ENCODE measurements at regions not wholly inside any gene's neighbourhood (a gene's known extent, or its start where the extent isn't known, plus 50 kb on each side); places are given as distances from the start of the nearest gene placed in this dataset.
A peak's percentile ranks its signal among the peaks of the same experiment; 100 is the strongest.
"Not testable (repeated sequence)": the region's sequence is repeated elsewhere in the genome, so short reads cannot be mapped to it uniquely, and the experiment has no call there.

DNA sequence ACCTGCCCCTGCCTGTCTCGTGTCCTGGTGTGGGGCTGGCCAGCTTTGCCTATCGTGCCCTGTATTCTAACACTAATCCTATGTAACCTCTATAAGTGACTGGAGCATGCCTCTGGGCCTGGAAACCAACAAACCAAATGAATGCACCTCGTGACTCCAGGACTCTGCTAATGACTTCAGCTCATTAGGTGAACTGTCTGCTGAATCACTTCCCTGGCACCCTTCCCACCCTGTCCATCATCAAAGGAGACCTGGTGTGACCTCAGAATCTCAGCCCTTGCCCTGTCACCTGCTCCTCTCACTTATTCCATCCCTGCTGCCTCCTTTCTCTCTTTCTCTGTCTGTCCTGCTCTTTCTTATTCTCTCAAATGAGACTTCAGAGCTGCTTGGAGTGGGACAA lies 322.4 kb downstream of the CBLN1 start:
- H3K27ac ChIP-seq = peak overlapping the region; percentile 48
- TF ChIP-seq, protein P1, sequence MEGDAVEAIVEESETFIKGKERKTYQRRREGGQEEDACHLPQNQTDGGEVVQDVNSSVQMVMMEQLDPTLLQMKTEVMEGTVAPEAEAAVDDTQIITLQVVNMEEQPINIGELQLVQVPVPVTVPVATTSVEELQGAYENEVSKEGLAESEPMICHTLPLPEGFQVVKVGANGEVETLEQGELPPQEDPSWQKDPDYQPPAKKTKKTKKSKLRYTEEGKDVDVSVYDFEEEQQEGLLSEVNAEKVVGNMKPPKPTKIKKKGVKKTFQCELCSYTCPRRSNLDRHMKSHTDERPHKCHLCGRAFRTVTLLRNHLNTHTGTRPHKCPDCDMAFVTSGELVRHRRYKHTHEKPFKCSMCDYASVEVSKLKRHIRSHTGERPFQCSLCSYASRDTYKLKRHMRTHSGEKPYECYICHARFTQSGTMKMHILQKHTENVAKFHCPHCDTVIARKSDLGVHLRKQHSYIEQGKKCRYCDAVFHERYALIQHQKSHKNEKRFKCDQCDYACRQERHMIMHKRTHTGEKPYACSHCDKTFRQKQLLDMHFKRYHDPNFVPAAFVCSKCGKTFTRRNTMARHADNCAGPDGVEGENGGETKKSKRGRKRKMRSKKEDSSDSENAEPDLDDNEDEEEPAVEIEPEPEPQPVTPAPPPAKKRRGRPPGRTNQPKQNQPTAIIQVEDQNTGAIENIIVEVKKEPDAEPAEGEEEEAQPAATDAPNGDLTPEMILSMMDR (IDR thresholded peaks at IDR 0.05; ENCODE audit: low read depth, low read length) = no peak
- H3K27me3 ChIP-seq = no peaks in the 10 kb centered on the region

DNA sequence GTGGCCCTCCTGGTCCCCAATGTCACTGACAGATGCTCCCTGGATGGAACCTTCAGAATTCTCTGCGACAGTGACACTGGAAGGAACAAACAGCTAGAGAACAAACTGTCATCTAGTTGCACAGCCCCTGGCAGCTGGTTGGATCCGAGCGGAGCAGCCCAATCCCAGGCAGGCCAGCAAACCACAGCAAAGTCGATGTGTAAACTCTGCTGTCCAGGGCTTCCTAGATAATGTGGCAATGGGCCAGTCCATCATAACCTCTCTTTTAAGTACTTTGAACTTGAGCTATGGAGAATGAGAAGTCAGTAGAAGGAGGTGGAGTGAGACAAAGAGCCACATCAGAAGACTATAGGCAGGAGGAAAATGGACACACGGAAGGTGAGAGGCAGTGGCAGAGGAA lies 323.0 kb downstream of the CBLN1 start:
- Histone ChIP-seq H3K27me3 (no peaks in the 10 kb centered on the region), H3K9me3 (ENCODE audit: low read depth) (no peaks in the 10 kb centered on the region), H3K4me1 (ENCODE audit: low read depth) (peaks cover 50% of the 10 kb centered on the region), H3K36me3 (no peaks in the 10 kb centered on the region), H3K27ac (no peak overlapping the region), H3K4me3 (no peak overlapping the region)
- DNase-seq (ENCODE audit: low read depth in 1 of 2, low spot score in 1 of 2) = no peak
- TF ChIP-seq, protein P1 (IDR thresholded peaks at IDR 0.05; ENCODE audit: low read depth, low read length) = no peak

More for the DNA sequence above, 322.4 kb downstream of the CBLN1 start:
- peak in 1 of 2 donors; percentile 17 for DNase-seq (ENCODE audit: low read depth in 1 of 2, low spot score in 1 of 2)
- Histone ChIP-seq H3K9me3 (ENCODE audit: low read depth) (no peaks in the 10 kb centered on the region), H3K36me3 (no peaks in the 10 kb centered on the region), H3K4me1 (ENCODE audit: low read depth) (peaks cover 56% of the 10 kb centered on the region), H3K4me3 (no peak overlapping the region)

DNA sequence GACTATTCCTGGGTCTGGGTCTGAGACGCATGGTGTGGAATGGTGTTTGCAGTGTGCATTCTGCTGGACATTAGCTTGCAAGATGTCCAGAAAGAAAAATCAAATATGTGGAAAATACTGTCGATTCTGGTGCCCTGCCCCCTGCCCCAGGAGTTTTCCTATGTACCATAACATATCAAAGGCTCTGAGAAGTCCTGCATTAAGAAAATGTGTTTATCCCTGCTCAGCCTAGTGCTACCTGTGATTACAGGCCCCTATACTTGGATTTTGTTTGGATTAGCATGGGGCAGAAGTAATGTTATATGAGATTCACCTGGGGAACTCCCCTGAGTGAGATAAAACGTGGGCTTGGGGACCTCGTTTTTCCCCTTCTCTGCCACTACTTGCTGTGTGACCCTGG lies 325.0 kb downstream of the CBLN1 start:
- no peak overlapping the region for H3K27ac ChIP-seq
- TF ChIP-seq, protein P1 (IDR thresholded peaks at IDR 0.05; ENCODE audit: low read depth, low read length) = no peak
- no peak overlapping the region for H3K4me3 ChIP-seq
- no peaks in the 10 kb centered on the region for H3K36me3 ChIP-seq
- H3K4me1 ChIP-seq (ENCODE audit: low read depth) = peaks cover 50% of the 10 kb centered on the region
- H3K27me3 ChIP-seq = no peaks in the 10 kb centered on the region
- no peaks in the 10 kb centered on the region for H3K9me3 ChIP-seq (ENCODE audit: low read depth)
- no peak for DNase-seq (ENCODE audit: low read depth in 1 of 2, low spot score in 1 of 2)

DNA sequence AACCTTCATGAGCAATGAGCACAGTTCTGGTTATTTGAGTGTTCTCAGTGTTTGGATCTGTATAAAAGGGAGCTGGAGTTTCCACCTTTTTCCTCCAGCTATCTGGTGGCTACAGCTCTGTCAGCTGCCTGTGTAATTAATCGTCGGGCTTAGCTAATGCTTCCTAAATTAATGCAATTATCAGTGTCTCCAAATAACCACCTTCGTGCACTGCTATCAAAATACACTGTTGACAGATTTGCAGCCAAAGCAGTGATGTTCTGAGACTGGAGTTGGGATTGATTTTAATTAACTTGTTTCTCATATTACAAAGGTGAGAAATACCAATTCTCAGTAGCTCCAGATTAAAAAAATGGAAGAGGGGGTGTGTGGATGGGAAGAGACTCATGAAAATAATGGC lies 325.8 kb downstream of the CBLN1 start:
- no peaks in the 10 kb centered on the region for H3K9me3 ChIP-seq (ENCODE audit: low read depth)
- TF ChIP-seq, protein P1 (IDR thresholded peaks at IDR 0.05; ENCODE audit: low read depth, low read length) = no peak
- no peaks in the 10 kb centered on the region for H3K36me3 ChIP-seq
- H3K27ac ChIP-seq = no peak overlapping the region
- no peak overlapping the region for H3K4me3 ChIP-seq
- no peaks in the 10 kb centered on the region for H3K27me3 ChIP-seq
- no peak for DNase-seq (ENCODE audit: low read depth in 1 of 2, low spot score in 1 of 2)
- peaks cover 50% of the 10 kb centered on the region for H3K4me1 ChIP-seq (ENCODE audit: low read depth)

DNA sequence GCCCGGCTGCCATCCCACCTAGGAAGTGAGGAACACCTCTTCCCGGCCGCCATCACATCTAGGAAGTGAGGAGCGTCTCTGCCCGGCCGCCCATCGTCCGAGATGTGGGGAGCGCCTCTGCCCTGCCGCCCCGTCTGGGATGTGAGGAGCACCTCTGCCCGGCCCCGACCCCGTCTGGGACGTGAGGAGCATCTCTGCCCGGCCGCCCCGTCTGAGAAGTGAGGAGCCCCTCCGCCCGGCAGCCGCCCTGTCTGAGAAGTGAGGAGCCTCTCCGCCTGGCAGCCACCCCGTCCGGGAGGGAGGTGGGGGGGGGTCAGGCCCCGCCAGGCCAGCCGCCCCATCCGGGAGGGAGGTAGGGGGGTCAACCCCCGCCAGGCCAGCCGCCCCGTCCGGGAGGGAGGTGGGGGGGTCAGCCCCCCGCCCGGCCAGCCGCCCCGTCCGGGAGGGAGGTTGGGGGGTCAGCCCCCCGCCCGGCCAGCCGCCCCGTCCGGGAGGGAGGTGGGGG lies 330.0 kb downstream of the CBLN1 start:
- not testable (repeated sequence) for H3K9me3 ChIP-seq (ENCODE audit: low read depth); H3K4me3 ChIP-seq; H3K27me3 ChIP-seq; DNase-seq (ENCODE audit: low read depth in 1 of 2, low spot score in 1 of 2); H3K27ac ChIP-seq; H3K36me3 ChIP-seq
- H3K4me1 ChIP-seq (ENCODE audit: low read depth) = peaks cover 30% of the 10 kb centered on the region

DNA sequence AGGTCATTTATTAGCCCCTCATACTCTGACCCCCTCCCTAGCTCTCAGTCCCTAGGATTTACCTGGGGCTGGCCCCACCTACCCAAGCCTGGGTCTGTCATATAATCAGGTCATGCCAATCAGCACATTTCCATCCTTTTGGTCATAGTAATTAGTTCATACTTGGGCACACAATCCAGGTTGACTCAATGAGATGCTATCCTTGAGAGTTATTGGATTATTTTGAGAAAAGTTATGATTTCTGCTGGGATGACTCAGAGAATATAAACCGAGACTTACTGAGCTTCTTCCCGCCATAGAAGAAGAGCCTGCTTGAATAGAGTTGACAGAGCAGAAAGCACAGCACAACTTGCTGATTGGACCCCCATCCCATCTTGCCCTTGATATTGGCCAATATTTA lies 331.5 kb downstream of the CBLN1 start:
- Histone ChIP-seq H3K4me3 (no peak overlapping the region), H3K36me3 (no peaks in the 10 kb centered on the region), H3K27me3 (no peaks in the 10 kb centered on the region), H3K27ac (no peak overlapping the region), H3K9me3 (ENCODE audit: low read depth) (no peaks in the 10 kb centered on the region), H3K4me1 (ENCODE audit: low read depth) (peaks cover 34% of the 10 kb centered on the region)
- TF ChIP-seq, protein P1 (IDR thresholded peaks at IDR 0.05; ENCODE audit: low read depth, low read length) = no peak
- no peak for DNase-seq (ENCODE audit: low read depth in 1 of 2, low spot score in 1 of 2)
